ENCODE measurements at regions not wholly inside any gene's neighbourhood (a gene's known extent, or its start where the extent isn't known, plus 50 kb on each side); places are given as distances from the start of the nearest gene placed in this dataset.

GRCh38 chr9:105901514-105902109 lies 207.3 kb downstream of the TMEM38B start:
- Histone ChIP-seq H3K79me2 (ENCODE audit: insufficient read depth, low read length) (no peaks in the 10 kb centered on the region), H3K14ac (ENCODE audit: insufficient read depth, low read length) (no peak overlapping the region), H3K9me3 (ENCODE audit: control insufficient read depth, low read depth, low read length) (no peaks in the 10 kb centered on the region), H3T11ph (ENCODE audit: low read length) (no peak overlapping the region), H2BK15ac (ENCODE audit: low read depth, low read length) (no peak overlapping the region), H2BK12ac (ENCODE audit: insufficient read length, low read depth, low read length) (no peak overlapping the region), H4K8ac (replicated peaks; ENCODE audit: insufficient read length, low read depth, low read length) (no peak overlapping the region), H3K27me3 (ENCODE audit: insufficient read depth, low read length) (no peaks in the 10 kb centered on the region), H3K79me1 (ENCODE audit: insufficient read depth, low read depth, low read length, poor library complexity, severe bottlenecking) (no peaks in the 10 kb centered on the region), H2AFZ (ENCODE audit: low read length) (no peak overlapping the region), H3K4ac (ENCODE audit: low read depth, low read length) (no peak overlapping the region), H2BK5ac (ENCODE audit: insufficient read length, low read length) (no peak overlapping the region), H3K9ac (ENCODE audit: extremely low read depth, insufficient read length, low read length) (no peak overlapping the region), H3K23ac (ENCODE audit: insufficient read length, low read depth, low read length) (no peak overlapping the region), H4K91ac (ENCODE audit: insufficient read length, low read depth, low read length) (no peak overlapping the region), H3K56ac (ENCODE audit: insufficient read length, low read depth, low read length) (no peak overlapping the region), H3K4me2 (ENCODE audit: insufficient read depth, insufficient read length, low read length) (no peak overlapping the region), H2AK5ac (ENCODE audit: insufficient read length, low read length) (no peak overlapping the region), H2BK120ac (ENCODE audit: low read depth, low read length, poor library complexity, severe bottlenecking) (no peak overlapping the region), H3K4me1 (ENCODE audit: insufficient read depth, low read length) (no peaks in the 10 kb centered on the region), H4K5ac (ENCODE audit: insufficient read length, low read depth, low read length) (no peak overlapping the region), H3K23me2 (ENCODE audit: insufficient read length, low read depth, low read length, poor library complexity, severe bottlenecking) (no peaks in the 10 kb centered on the region), H3K27ac (ENCODE audit: insufficient read length, low read depth, low read length) (no peak overlapping the region), H3K18ac (ENCODE audit: insufficient read length, low read depth, low read length) (no peak overlapping the region), H2BK20ac (ENCODE audit: low read depth, low read length, poor library complexity, severe bottlenecking) (no peak overlapping the region), H4K20me1 (ENCODE audit: control insufficient read depth, insufficient read depth, insufficient read length) (no peaks in the 10 kb centered on the region)
- peak overlapping the region in 2 of 3 experiments; percentile 27 to 51; a peak in 2 of 7 replicates for H3K27ac Mint-ChIP-seq
- H3K4me1 Mint-ChIP-seq = peaks cover 6 to 8% of the 10 kb centered on the region in 2 experiments; a peak in 2 of 4 replicates
- no CpG with 5 or more reads among the region's 4 CpGs for WGBS (ENCODE audit: extremely low coverage, insufficient read length, low lambda C conversion rate)
- peaks cover 6 to 18% of the 10 kb centered on the region in 2 experiments for H3K9me3 Mint-ChIP-seq
- no peak overlapping the region for H3K4me3 Mint-ChIP-seq
- DNase-seq = peak; percentile 78
- H3K36me3 Mint-ChIP-seq (ENCODE audit: insufficient read depth in 1 of 3, low read depth in 3 of 3) = peaks cover 2 to 29% (median 5%) of the 10 kb centered on the region in 3 experiments; a peak in 4 of 7 replicates
- no peaks in the 10 kb centered on the region for H3K27me3 Mint-ChIP-seq (ENCODE audit: low read depth)
- peak; percentile 96 for TF ChIP-seq CTCF (conservative IDR thresholded peaks at IDR 0.05)

Data from H9 (cell line).